GM20000 (cell line): ENCODE measurements at regions not wholly inside any gene's neighbourhood (a gene's known extent, or its start where the extent isn't known, plus 50 kb on each side); places are given as distances from the start of the nearest gene placed in this dataset.

Experiments used
- DNase-seq: peaks from one replicate; pipeline ENCODE4 v3.0.0; 2012; ENCODE audit warnings: low spot score
- CTCF ChIP-seq: IDR thresholded peaks from 2 replicates; pipeline ENCODE4 v1.5.1; 2012; ENCODE audit warnings: mild to moderate bottlenecking, control low read depth; ENCODE audit errors: extremely low read depth, missing control alignments

- TF ChIP-seq CTCF = no peak
- DNase-seq = no peak
These were observed 79.2 kb upstream of the MGAT5 start for GRCh38 chr2:134174711-134175110.

- TF ChIP-seq CTCF = no peak
- DNase-seq = no peak
These were observed 78.0 kb upstream of the MGAT5 start for GRCh38 chr2:134175834-134176233.

- no peak for TF ChIP-seq CTCF
- DNase-seq = no peak
These were observed 76.4 kb upstream of the MGAT5 start for GRCh38 chr2:134177351-134177931.

- DNase-seq = no peak
These were observed 75.6 kb upstream of the MGAT5 start for GRCh38 chr2:134178138-134178877.

GRCh38 chr2:134181219-134181618, 72.7 kb upstream of the MGAT5 start:
- no peak for TF ChIP-seq CTCF
- DNase-seq = peak; percentile 57

More at GRCh38 chr2:134178138-134178877, 75.6 kb upstream of the MGAT5 start:
- no peak for TF ChIP-seq CTCF

- TF ChIP-seq CTCF = no peak
- DNase-seq = no peak
These were observed 70.2 kb upstream of the MGAT5 start for GRCh38 chr2:134183679-134184078.

GRCh38 chr2:134185639-134186038, 68.2 kb upstream of the MGAT5 start:
- no peak for TF ChIP-seq CTCF
- DNase-seq = no peak
